ENCODE measurements at regions not wholly inside any gene's neighbourhood (a gene's known extent, or its start where the extent isn't known, plus 50 kb on each side); places are given as distances from the start of the nearest gene placed in this dataset.

DNA sequence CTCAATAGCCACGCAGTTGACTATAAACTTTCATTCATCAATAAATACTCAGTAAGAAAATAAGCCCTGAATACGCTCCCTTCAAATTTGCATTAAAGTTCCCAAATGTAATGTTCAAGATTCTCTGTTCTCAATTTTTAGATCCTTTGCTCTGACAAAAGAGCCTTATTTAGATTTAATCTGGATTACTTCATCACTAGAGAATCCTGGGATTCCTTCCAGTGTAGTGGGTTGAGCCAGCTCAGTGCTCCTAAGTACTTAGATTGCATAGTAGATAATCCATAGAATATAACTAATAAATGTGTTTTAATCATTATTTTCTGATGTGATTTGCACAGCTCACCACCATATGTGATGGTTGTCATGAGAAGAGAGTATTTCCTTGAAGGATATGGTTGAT is 1286.2 kb downstream of the SUCLG1 start:
- Histone ChIP-seq H3K27ac (ENCODE audit: low read depth, low read length, poor library complexity, severe bottlenecking) (no peak overlapping the region), H3K36me3 (ENCODE audit: insufficient read depth, low read length, poor library complexity, severe bottlenecking) (no peaks in the 10 kb centered on the region), H3K4me3 (ENCODE audit: low read depth, low read length, poor library complexity, severe bottlenecking) (no peak overlapping the region), H3K27me3 (replicated peaks; ENCODE audit: insufficient read depth, low read depth, low read length, poor library complexity) (no peaks in the 10 kb centered on the region), H3K9me3 (ENCODE audit: low read depth, low read length, poor library complexity, severe bottlenecking) (peaks cover 9% of the 10 kb centered on the region), H3K4me1 (ENCODE audit: insufficient read depth, low read length, poor library complexity, severe bottlenecking) (no peaks in the 10 kb centered on the region)
- POLR2A ChIA-PET (ENCODE audit: low non-redundant PET) = no interaction called here
- intact Hi-C loops (cut with micrococcal nuclease; ENCODE audit: unreplicated experiment) = no loop called here
- no peak for TF ChIP-seq EZH2 (IDR thresholded peaks at IDR 0.05; ENCODE audit: borderline replicate concordance, low read depth, low read length, poor library complexity, severe bottlenecking)
- no peak for TF ChIP-seq CTCF (conservative IDR thresholded peaks at IDR 0.05; ENCODE audit: low read depth, low read length)
- DNase-seq (ENCODE audit: low spot score) = no peak
- BruUV-seq (replicated peaks) = no TSS peak
- CTCF ChIA-PET = no interaction called here

GRCh38 chr2:83168377-83168776 is 1290.7 kb downstream of the SUCLG1 start:
- CTCF ChIA-PET = no interaction called here
- intact Hi-C loops (cut with micrococcal nuclease; ENCODE audit: unreplicated experiment) = no loop called here
- POLR2A ChIA-PET (ENCODE audit: low non-redundant PET) = no interaction called here
- TF ChIP-seq CTCF (conservative IDR thresholded peaks at IDR 0.05; ENCODE audit: low read depth, low read length) = no peak
- TF ChIP-seq EZH2 (IDR thresholded peaks at IDR 0.05; ENCODE audit: borderline replicate concordance, low read depth, low read length, poor library complexity, severe bottlenecking) = no peak
- Histone ChIP-seq H3K9me3 (ENCODE audit: low read depth, low read length, poor library complexity, severe bottlenecking) (peaks cover 5% of the 10 kb centered on the region), H3K4me3 (ENCODE audit: low read depth, low read length, poor library complexity, severe bottlenecking) (no peak overlapping the region), H3K4me1 (ENCODE audit: insufficient read depth, low read length, poor library complexity, severe bottlenecking) (no peaks in the 10 kb centered on the region), H3K36me3 (ENCODE audit: insufficient read depth, low read length, poor library complexity, severe bottlenecking) (no peaks in the 10 kb centered on the region), H3K27ac (ENCODE audit: low read depth, low read length, poor library complexity, severe bottlenecking) (no peak overlapping the region), H3K27me3 (replicated peaks; ENCODE audit: insufficient read depth, low read depth, low read length, poor library complexity) (no peaks in the 10 kb centered on the region)
- no TSS peak for BruUV-seq (replicated peaks)
- no peak for DNase-seq (ENCODE audit: low spot score)

GRCh38 chr2:83162421-83162820 is 1296.7 kb downstream of the SUCLG1 start:
- ChIA-PET POLR2A (ENCODE audit: low non-redundant PET) (no interaction called here), CTCF (no interaction called here)
- no peak for DNase-seq (ENCODE audit: low spot score)
- H3K9me3 ChIP-seq (ENCODE audit: low read depth, low read length, poor library complexity, severe bottlenecking) = no peaks in the 10 kb centered on the region
- H3K36me3 ChIP-seq (ENCODE audit: insufficient read depth, low read length, poor library complexity, severe bottlenecking) = no peaks in the 10 kb centered on the region
- H3K27ac ChIP-seq (ENCODE audit: low read depth, low read length, poor library complexity, severe bottlenecking) = no peak overlapping the region
- intact Hi-C loops (cut with micrococcal nuclease; ENCODE audit: unreplicated experiment) = no loop called here
- TF ChIP-seq CTCF (conservative IDR thresholded peaks at IDR 0.05; ENCODE audit: low read depth, low read length) = no peak
- no peak for TF ChIP-seq EZH2 (IDR thresholded peaks at IDR 0.05; ENCODE audit: borderline replicate concordance, low read depth, low read length, poor library complexity, severe bottlenecking)
- no TSS peak for BruUV-seq (replicated peaks)
- H3K4me1 ChIP-seq (ENCODE audit: insufficient read depth, low read length, poor library complexity, severe bottlenecking) = no peaks in the 10 kb centered on the region
- H3K27me3 ChIP-seq (replicated peaks; ENCODE audit: insufficient read depth, low read depth, low read length, poor library complexity) = no peaks in the 10 kb centered on the region
- no peak overlapping the region for H3K4me3 ChIP-seq (ENCODE audit: low read depth, low read length, poor library complexity, severe bottlenecking)

Measured in A673 (cell line).